ENCODE measurements at regions not wholly inside any gene's neighbourhood (a gene's known extent, or its start where the extent isn't known, plus 50 kb on each side); places are given as distances from the start of the nearest gene placed in this dataset.
"Not testable (repeated sequence)": the region's sequence is repeated elsewhere in the genome, so short reads cannot be mapped to it uniquely, and the experiment has no call there.

DNA sequence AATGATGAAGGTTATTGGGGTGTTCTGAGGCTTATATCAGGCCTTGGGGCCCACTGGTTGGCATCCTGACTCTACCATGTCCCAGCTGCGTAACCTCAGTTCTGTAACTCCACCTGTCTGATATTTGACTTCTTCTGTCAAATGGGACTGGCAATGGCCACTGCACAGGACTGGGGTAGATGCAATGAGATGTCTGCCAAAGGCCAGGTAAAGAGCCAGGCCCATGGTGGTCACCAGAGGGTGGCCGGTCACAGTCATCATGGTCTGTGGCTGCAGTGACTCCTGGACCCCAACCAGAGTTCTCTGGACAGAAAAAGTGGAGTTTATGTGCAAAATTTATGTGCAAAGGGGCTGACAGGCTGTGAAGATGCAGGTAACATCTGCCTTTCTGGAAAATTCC, 173.3 kb downstream of the PTPRU start:
- H3K9me3 ChIP-seq: no peaks in the 10 kb centered on the region
- H3K27me3 ChIP-seq: peaks cover 0 to 2% (median 0%) of the 10 kb centered on the region in 3 donors
- DNase-seq (no peak), ATAC-seq (no peak)
- TF ChIP-seq, protein P1, sequence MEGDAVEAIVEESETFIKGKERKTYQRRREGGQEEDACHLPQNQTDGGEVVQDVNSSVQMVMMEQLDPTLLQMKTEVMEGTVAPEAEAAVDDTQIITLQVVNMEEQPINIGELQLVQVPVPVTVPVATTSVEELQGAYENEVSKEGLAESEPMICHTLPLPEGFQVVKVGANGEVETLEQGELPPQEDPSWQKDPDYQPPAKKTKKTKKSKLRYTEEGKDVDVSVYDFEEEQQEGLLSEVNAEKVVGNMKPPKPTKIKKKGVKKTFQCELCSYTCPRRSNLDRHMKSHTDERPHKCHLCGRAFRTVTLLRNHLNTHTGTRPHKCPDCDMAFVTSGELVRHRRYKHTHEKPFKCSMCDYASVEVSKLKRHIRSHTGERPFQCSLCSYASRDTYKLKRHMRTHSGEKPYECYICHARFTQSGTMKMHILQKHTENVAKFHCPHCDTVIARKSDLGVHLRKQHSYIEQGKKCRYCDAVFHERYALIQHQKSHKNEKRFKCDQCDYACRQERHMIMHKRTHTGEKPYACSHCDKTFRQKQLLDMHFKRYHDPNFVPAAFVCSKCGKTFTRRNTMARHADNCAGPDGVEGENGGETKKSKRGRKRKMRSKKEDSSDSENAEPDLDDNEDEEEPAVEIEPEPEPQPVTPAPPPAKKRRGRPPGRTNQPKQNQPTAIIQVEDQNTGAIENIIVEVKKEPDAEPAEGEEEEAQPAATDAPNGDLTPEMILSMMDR (IDR thresholded peaks at IDR 0.05 in 4 of 5, conservative IDR thresholded peaks at IDR 0.05 in 1 of 5): no peak
- no peak for TF ChIP-seq POLR2A (IDR thresholded peaks at IDR 0.05)
- H3K4me1 ChIP-seq: no peaks in the 10 kb centered on the region
- in situ Hi-C loops (cut with MboI; ENCODE audit: low sequenced_read_pairs in 4 of 4) (no loop called here), intact Hi-C loops (cut with DNase I; ENCODE audit: low total_unique reads) (no loop called here)
- no peak overlapping the region for H3K4me3 ChIP-seq
- H3K36me3 ChIP-seq: no peaks in the 10 kb centered on the region
- no peak overlapping the region for H3K27ac ChIP-seq

DNA sequence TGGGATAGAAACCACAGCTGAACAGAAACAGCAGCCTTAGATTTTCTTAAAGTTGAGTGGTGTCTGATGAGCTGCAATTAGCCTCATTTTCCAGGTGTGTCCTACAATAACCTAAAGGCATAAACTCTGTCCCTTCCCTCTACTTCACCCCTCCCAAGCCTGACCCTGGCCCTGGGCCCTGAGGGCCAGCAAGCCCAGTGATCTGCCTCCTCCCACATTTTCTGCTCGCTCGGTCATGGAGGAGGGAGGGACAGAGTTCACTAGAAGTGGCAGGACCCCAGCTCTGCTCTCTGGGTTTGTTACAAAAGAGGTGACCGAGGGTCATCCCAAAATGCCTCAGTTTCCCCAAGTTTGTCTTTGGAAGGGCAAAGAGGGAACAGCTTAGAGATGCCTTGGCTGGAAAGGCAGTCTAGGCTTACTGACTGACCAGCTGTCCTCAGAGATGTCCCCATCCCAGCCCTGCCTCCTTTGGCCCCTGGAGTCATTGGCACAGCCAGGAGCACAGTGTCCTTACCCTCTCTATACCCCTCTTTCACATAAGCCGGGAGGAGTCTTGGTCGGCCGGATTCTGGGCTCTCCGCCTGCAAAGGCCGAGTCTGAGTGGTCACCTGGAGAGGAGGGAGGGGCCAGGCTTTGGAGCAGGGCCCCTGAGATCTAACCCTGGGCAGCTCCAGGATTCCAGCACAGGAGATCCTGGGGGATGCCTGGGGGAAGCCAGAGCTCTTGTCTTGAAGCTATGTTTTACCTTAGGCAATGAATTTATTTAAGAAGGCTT, 172.7 kb downstream of the PTPRU start:
- in situ Hi-C loops (cut with MboI; ENCODE audit: low sequenced_read_pairs in 4 of 4) (no loop called here), intact Hi-C loops (cut with DNase I; ENCODE audit: low total_unique reads) (no loop called here)
- no peaks in the 10 kb centered on the region for H3K9me3 ChIP-seq
- H3K27me3 ChIP-seq: peaks cover 0 to 2% (median 0%) of the 10 kb centered on the region in 3 donors
- ATAC-seq (no peak), DNase-seq (no peak)
- no peaks in the 10 kb centered on the region for H3K4me1 ChIP-seq
- no peak for TF ChIP-seq POLR2A (IDR thresholded peaks at IDR 0.05)
- no peak overlapping the region for H3K27ac ChIP-seq
- H3K4me3 ChIP-seq: no peak overlapping the region
- H3K36me3 ChIP-seq: no peaks in the 10 kb centered on the region

DNA sequence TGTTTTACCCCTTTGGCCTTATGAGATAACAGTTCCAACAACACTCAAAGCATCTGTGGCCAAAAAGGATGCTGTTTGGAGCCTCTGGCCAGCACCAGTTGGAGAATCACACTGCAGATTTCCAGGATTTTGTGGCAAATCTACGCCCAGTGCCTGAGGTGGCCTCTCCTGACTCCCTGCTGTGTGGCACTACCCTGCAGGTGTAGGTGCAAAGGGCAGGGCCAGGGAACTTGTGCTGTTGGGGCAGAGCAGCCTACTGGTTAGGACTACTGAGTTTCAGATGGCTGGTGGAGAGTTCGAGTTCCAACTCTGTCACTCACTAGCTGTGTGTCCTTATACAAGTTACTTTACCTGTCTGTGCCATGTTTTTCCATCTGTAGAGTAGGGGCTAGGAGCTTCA, 170.5 kb downstream of the PTPRU start:
- no peak overlapping the region for H3K27ac ChIP-seq

DNA sequence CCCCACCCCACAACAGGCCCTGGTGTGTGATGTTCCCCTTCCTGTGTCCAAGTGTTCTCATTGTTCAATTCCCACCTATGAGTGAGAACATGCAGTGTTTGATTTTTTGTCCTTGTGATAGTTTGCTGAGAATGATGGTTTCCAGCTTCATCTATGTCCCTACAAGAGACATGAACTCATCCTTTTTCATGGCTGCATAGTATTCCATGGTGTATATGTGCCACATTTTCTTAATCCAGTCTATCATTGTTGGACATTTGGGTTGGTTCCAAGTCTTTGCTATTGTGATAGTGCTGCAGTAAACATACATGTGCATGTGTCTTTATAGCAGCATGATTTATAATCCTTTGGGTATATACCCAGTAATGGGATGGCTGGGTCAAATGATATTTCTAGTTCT, 163.9 kb downstream of the PTPRU start:
- ATAC-seq; H3K27me3 ChIP-seq; H3K9me3 ChIP-seq; H3K4me1 ChIP-seq; H3K36me3 ChIP-seq; H3K27ac ChIP-seq; in situ Hi-C loops (cut with MboI; ENCODE audit: low sequenced_read_pairs in 4 of 4); H3K4me3 ChIP-seq; DNase-seq; intact Hi-C loops (cut with DNase I; ENCODE audit: low total_unique reads): not testable (repeated sequence)

More for the DNA sequence above, 170.5 kb downstream of the PTPRU start:
- no peaks in the 10 kb centered on the region for H3K9me3 ChIP-seq
- peaks cover 0 to 2% (median 0%) of the 10 kb centered on the region in 3 donors for H3K27me3 ChIP-seq
- intact Hi-C loops (cut with DNase I; ENCODE audit: low total_unique reads): no loop called here
- TF ChIP-seq, protein P1 (IDR thresholded peaks at IDR 0.05 in 4 of 5, conservative IDR thresholded peaks at IDR 0.05 in 1 of 5): no peak
- TF ChIP-seq POLR2A (IDR thresholded peaks at IDR 0.05): no peak
- no peak for DNase-seq
- H3K4me1 ChIP-seq: no peaks in the 10 kb centered on the region
- no peak overlapping the region for H3K4me3 ChIP-seq
- in situ Hi-C loops (cut with MboI; ENCODE audit: low sequenced_read_pairs in 4 of 4): no loop called here
- no peaks in the 10 kb centered on the region for H3K36me3 ChIP-seq
- no peak for ATAC-seq

DNA sequence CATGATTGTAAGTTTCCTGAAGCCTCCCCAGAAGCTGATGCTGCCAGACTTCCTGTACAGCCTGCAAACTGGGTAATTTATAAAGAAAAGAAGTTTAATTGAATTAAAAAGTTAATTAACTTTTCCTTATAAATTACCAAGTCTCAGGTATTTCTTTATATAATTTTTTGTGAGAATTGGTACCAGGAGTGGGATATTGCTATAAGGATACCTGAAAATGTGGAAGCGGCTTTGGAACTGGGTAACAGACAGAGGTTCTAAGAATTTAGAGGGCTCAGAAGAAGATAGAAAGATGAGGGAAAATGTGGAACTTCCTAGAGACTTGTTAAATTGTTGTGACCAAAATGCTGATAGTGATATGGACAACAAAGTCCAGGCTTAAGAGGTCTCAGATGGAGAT, 163.1 kb downstream of the PTPRU start:
- Histone ChIP-seq H3K27ac (no peak overlapping the region), H3K36me3 (no peaks in the 10 kb centered on the region), H3K9me3 (no peaks in the 10 kb centered on the region), H3K4me1 (no peaks in the 10 kb centered on the region), H3K27me3 (peaks cover 0 to 3% (median 0%) of the 10 kb centered on the region in 3 donors), H3K4me3 (no peak overlapping the region)
- DNase-seq: no peak
- ATAC-seq: no peak
- intact Hi-C loops (cut with DNase I; ENCODE audit: low total_unique reads) (no loop called here), in situ Hi-C loops (cut with MboI; ENCODE audit: low sequenced_read_pairs in 4 of 4) (loop anchor here in 1 of 4 donors (10.0 kb wide), 1 partner anchor 1005 kb away; no protein-coding TSS in a partner anchor)
- TF ChIP-seq POLR2A (IDR thresholded peaks at IDR 0.05): no peak
- TF ChIP-seq, protein P1 (IDR thresholded peaks at IDR 0.05 in 4 of 5, conservative IDR thresholded peaks at IDR 0.05 in 1 of 5): no peak

All from gastrocnemius medialis (tissue), 4 donors.